NB4 (cell line): ENCODE measurements at regions not wholly inside any gene's neighbourhood (a gene's known extent, or its start where the extent isn't known, plus 50 kb on each side); places are given as distances from the start of the nearest gene placed in this dataset.

Experiments used
- POLR2A ChIP-seq: IDR thresholded peaks from 2 replicates; pipeline ENCODE4 v1.6.1; 2011; ENCODE audit warnings: mild to moderate bottlenecking; ENCODE audit not compliant: insufficient read length; ENCODE audit errors: extremely low read depth
- TF ChIP-seq, protein P1 (sequence below): IDR thresholded peaks from one replicate; pipeline ENCODE4 v1.5.1; 2012; ENCODE audit warnings: low read depth, low read length

DNA sequence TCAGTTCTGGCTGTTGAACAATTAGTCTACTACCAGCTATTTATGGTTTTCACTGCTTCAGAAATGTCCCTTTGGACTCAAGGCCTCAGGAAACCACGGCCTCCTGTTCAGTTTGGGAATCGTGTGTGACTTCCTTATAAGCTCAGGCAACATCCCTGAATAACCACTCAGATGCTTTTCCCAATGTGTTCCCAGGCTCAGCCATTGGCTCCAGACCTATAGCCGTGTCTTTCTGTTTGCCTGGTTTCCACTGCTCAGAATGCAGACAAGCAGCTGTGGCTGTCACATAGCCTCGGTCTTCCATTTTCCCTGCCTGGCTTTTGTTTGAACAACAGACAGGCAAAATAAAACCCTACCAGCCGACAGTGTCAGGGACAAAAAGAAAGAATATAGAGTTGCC, 63.2 kb upstream of the ATP2B2 start:
- TF ChIP-seq, protein P1, sequence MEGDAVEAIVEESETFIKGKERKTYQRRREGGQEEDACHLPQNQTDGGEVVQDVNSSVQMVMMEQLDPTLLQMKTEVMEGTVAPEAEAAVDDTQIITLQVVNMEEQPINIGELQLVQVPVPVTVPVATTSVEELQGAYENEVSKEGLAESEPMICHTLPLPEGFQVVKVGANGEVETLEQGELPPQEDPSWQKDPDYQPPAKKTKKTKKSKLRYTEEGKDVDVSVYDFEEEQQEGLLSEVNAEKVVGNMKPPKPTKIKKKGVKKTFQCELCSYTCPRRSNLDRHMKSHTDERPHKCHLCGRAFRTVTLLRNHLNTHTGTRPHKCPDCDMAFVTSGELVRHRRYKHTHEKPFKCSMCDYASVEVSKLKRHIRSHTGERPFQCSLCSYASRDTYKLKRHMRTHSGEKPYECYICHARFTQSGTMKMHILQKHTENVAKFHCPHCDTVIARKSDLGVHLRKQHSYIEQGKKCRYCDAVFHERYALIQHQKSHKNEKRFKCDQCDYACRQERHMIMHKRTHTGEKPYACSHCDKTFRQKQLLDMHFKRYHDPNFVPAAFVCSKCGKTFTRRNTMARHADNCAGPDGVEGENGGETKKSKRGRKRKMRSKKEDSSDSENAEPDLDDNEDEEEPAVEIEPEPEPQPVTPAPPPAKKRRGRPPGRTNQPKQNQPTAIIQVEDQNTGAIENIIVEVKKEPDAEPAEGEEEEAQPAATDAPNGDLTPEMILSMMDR = no peak
- no peak for TF ChIP-seq POLR2A
